A549 (cell line): ENCODE measurements at regions not wholly inside any gene's neighbourhood (a gene's known extent, or its start where the extent isn't known, plus 50 kb on each side); places are given as distances from the start of the nearest gene placed in this dataset.
A peak's percentile ranks its signal among the peaks of the same experiment; 100 is the strongest.

ENCODE experiments used
- ATAC-seq, 2 experiments: fragments of 200-7000 bp in 1 of 2; fragments of >200 bp in 1 of 2; cut with Nextera tagmentation in 1 of 2; cut with Tn5 transposase in 1 of 2; 3 replicates each; pipeline versions ENCODE4 v1.8.0 to v1.9.1; 2018 to 2020; ENCODE audit warnings: mild to moderate bottlenecking in 1 of 2, moderate library complexity in 1 of 2
- CTCF ChIA-PET: fragments of 300-600 bp; sonication (Branson Sonifier 250); formaldehyde crosslinking; extraction: SDS; loops from one replicate; lab custom pipeline; 2021; ENCODE audit warnings: antibody characterized with exemption, inconsistent platforms; lab: Yijun Ruan, JAX
- POLR2A ChIA-PET: fragments of 350-600 bp; formaldehyde crosslinking; extraction: SDS; loops from one replicate; lab custom pipeline; 2021; ENCODE audit warnings: antibody characterized with exemption, inconsistent platforms; lab: Yijun Ruan, JAX
- DNase-seq, 2 experiments: peaks; one replicate each; pipeline versions ENCODE4 v3.0.0 to v3.0.0-alpha.2; 2011 to 2016; ENCODE audit warnings: low read depth in 1 of 2, low spot score in 1 of 2
- FAIRE-seq: peaks from 2 replicates; lab custom pipeline; 2011; peaks lifted over from hg19 to GRCh38; lab: Jason Lieb, UNC
- H3K27ac ChIP-seq, 2 experiments: fragments of >200 bp; sonication (Bioruptor Twin); formaldehyde crosslinking; 3 replicates each; pipeline ENCODE4 v1.5.1; 2016 to 2017
- H3K4me1 ChIP-seq: fragments of >200 bp; sonication (Bioruptor Twin); formaldehyde crosslinking; 3 replicates; pipeline ENCODE4 v1.6.1; 2016
- H3K4me2 ChIP-seq: fragments of >200 bp; sonication (Bioruptor Twin); formaldehyde crosslinking; 3 replicates; pipeline ENCODE4 v1.6.1; 2016
- H3K4me3 ChIP-seq: fragments of >200 bp; sonication (Bioruptor Twin); formaldehyde crosslinking; 3 replicates; pipeline ENCODE4 v1.5.1; 2016
- H3K9me3 ChIP-seq: fragments of >200 bp; sonication (Bioruptor Twin); formaldehyde crosslinking; 3 replicates; pipeline ENCODE4 v1.6.1; 2016
- BCL3 ChIP-seq: fragments of >200 bp; sonication (Bioruptor Twin); formaldehyde crosslinking; IDR thresholded peaks from 3 replicates; pipeline ENCODE4 v1.6.1; 2016
- CBX8 ChIP-seq: fragments of 200-600 bp; sonication (generic); IDR thresholded peaks from 2 replicates; pipeline ENCODE4 v1.6.1; 2016
- CEBPB ChIP-seq, 2 experiments: fragments of >200 bp in 1 of 2; sonication (Bioruptor Twin) in 1 of 2; formaldehyde crosslinking in 1 of 2; IDR thresholded peaks; 2 replicates each; pipeline ENCODE4 v1.6.1; 2012 to 2016
- CHD2 ChIP-seq: fragments of 150-350 bp; IDR thresholded peaks from 2 replicates; pipeline ENCODE4 v1.6.1; 2014; ENCODE audit warnings: low read length; ENCODE audit not compliant: partially characterized antibody
- EHMT2 ChIP-seq: fragments of 200-600 bp; sonication (generic); IDR thresholded peaks from 2 replicates; pipeline ENCODE4 v1.6.1; 2016; ENCODE audit warnings: antibody characterized with exemption, low read depth, mild to moderate bottlenecking, moderate library complexity
- HDAC2 ChIP-seq: fragments of 200-600 bp; sonication (generic); IDR thresholded peaks from 2 replicates; pipeline ENCODE4 v1.6.1; 2016
- HES2 ChIP-seq: fragments of >200 bp; sonication (Bioruptor Twin); formaldehyde crosslinking; IDR thresholded peaks from 2 replicates; pipeline ENCODE4 v1.6.1; 2016
- HMGXB4 ChIP-seq: fragments of 250-450 bp; sonication (Bioruptor Pico); IDR thresholded peaks from 2 replicates; pipeline ENCODE4 v1.5.0; 2021; ENCODE audit warnings: mild to moderate bottlenecking, moderate library complexity, borderline replicate concordance
- HOXB5 ChIP-seq: fragments of 250-450 bp; sonication (Bioruptor Pico); IDR thresholded peaks from 2 replicates; pipeline ENCODE4 v1.5.0; 2020; ENCODE audit warnings: mild to moderate bottlenecking, moderate library complexity
- JUN ChIP-seq, 2 experiments: fragments of >200 bp; sonication (Bioruptor Twin); formaldehyde crosslinking; IDR thresholded peaks; 2 replicates in 1 of 2; 3 replicates in 1 of 2; pipeline ENCODE4 v1.6.1; 2016 to 2017
- MAZ ChIP-seq: fragments of 150-350 bp; IDR thresholded peaks from 2 replicates; pipeline ENCODE4 v1.6.1; 2014; ENCODE audit warnings: antibody characterized with exemption, low read depth, low read length, borderline replicate concordance
- NPAS2 ChIP-seq: fragments of 250-450 bp; sonication (Bioruptor Pico); IDR thresholded peaks from 2 replicates; pipeline ENCODE4 v1.8.0; 2022; ENCODE audit warnings: mild to moderate bottlenecking, moderate library complexity, borderline replicate concordance
- NR3C1 ChIP-seq: fragments of >200 bp; sonication (Bioruptor Twin); formaldehyde crosslinking; IDR thresholded peaks from 3 replicates; pipeline ENCODE4 v1.6.1; 2017
- POLR2AphosphoS2 ChIP-seq: conservative IDR thresholded peaks from 2 replicates; pipeline ENCODE4 v1.6.1; 2012; ENCODE audit warnings: low read length, improper control_type of control experiment, inconsistent platforms
- RCOR1 ChIP-seq: fragments of 150-350 bp; IDR thresholded peaks from 2 replicates; pipeline ENCODE4 v1.6.1; 2014; ENCODE audit warnings: antibody characterized with exemption, low read length, low read depth
- REST ChIP-seq: fragments of 200-600 bp; sonication (generic); IDR thresholded peaks from 2 replicates; pipeline ENCODE4 v1.6.1; 2016; ENCODE audit warnings: antibody characterized with exemption, mild to moderate bottlenecking, moderate library complexity
- RNF2 ChIP-seq: fragments of 200-600 bp; sonication (generic); IDR thresholded peaks from 2 replicates; pipeline ENCODE4 v1.6.1; 2016; ENCODE audit warnings: low read depth, mild to moderate bottlenecking, antibody characterized with exemption, moderate library complexity, borderline replicate concordance
- SMC3 ChIP-seq: fragments of >200 bp; sonication (Bioruptor Twin); formaldehyde crosslinking; IDR thresholded peaks from 3 replicates; pipeline ENCODE4 v1.6.1; 2018; ENCODE audit warnings: inconsistent platforms
- TFCP2L1 ChIP-seq: fragments of 250-450 bp; sonication (Bioruptor Pico); IDR thresholded peaks from 2 replicates; pipeline ENCODE4 v1.5.0; 2021; ENCODE audit warnings: mild to moderate bottlenecking
- USF2 ChIP-seq: fragments of 450-650 bp; IDR thresholded peaks from 2 replicates; pipeline ENCODE4 v1.6.1; 2014; ENCODE audit warnings: antibody characterized with exemption
- ZNF302 ChIP-seq: fragments of 250-450 bp; sonication (Bioruptor Pico); IDR thresholded peaks from 2 replicates; pipeline ENCODE4 v1.9.0; 2021; ENCODE audit warnings: inconsistent platforms, mild to moderate bottlenecking, moderate library complexity
- WGBS: methylation state at CpG from one replicate; pipeline ENCODE4 v1.1.6; 2017; ENCODE audit errors: missing lambda C conversion rate; 5-methylcytosine and 5-hydroxymethylcytosine counted together

DNA sequence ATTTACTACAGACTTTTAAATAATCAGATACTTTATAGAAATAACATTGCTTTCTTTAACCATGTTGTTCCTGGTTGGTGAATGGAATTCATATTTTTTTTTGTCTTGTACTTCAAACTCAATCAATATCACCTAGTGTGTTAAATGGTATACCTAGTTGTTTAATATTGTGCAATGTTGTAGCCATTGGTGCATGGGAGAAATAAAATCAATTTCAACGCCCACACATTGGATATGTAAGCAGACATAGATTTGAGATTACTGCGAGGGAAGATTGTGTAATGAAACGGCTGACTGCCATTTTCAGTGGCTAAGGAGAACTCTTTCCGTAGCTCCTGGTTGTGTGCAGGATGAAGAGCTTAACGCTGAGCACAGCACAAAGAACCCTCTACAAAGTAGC is 626.1 kb downstream of the TMEM182 start:
- POLR2A ChIA-PET: no interaction called here
- CTCF ChIA-PET: no interaction called here
- ATAC-seq (no peak), FAIRE-seq (no peak), DNase-seq (no peak)
- no peaks in the 10 kb centered on the region for H3K4me1 ChIP-seq
- H3K9me3 ChIP-seq: no peaks in the 10 kb centered on the region
- no peak for TF ChIP-seq RCOR1
- no peak for TF ChIP-seq TFCP2L1 (CRISPR knock-in tag)
- TF ChIP-seq POLR2AphosphoS2: no peak
- TF ChIP-seq HOXB5: no peak
- no peak for TF ChIP-seq USF2
- no peak for TF ChIP-seq NR3C1
- TF ChIP-seq ZNF302 (CRISPR knock-in tag): no peak
- no peak for TF ChIP-seq JUN (IDR thresholded peaks at IDR 0.05)
- TF ChIP-seq REST: no peak
- TF ChIP-seq CEBPB (IDR thresholded peaks at IDR 0.05): no peak
- TF ChIP-seq BCL3: no peak
- TF ChIP-seq SMC3: no peak
- H3K4me2 ChIP-seq: no peak overlapping the region
- H3K4me3 ChIP-seq: no peak overlapping the region
- H3K27ac ChIP-seq: no peak overlapping the region
- WGBS: 29% methylated on average over 5 of the region's 5 CpGs

DNA sequence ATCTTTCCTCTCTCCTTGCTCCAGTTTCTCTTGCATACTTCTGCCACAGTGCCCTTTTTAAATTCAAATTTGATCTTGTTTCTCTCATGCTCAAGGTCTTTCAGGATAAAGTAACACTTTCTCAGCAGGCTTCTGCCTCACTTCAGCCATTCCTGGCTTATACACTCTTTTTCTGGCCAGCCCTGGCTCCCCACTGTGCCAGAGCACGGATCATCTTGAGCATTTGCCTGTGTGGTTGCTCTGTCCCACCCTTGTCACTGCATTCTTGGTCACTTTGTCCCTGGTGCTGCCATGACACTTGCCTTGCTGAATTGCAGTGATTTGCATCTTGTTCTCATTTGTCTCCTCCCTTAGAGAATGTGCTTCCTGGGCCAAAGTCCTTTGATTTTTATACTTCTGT is 634.3 kb downstream of the TMEM182 start:
- H3K9me3 ChIP-seq: no peaks in the 10 kb centered on the region
- H3K4me3 ChIP-seq: no peak overlapping the region
- WGBS: 0% methylated on average over 1 of the region's 1 CpG
- H3K27ac ChIP-seq: no peak overlapping the region
- H3K4me1 ChIP-seq: no peaks in the 10 kb centered on the region
- ChIA-PET POLR2A (no interaction called here), CTCF (interaction anchor here (0.6 kb wide), 1 partner anchor 1114 kb away, joined by 3 read pairs; no protein-coding TSS in a partner anchor)
- ATAC-seq: no peak
- DNase-seq: no peak
- no peak overlapping the region for H3K4me2 ChIP-seq
- TF ChIP-seq HES2 (no peak), JUN (IDR thresholded peaks at IDR 0.05) (no peak), CBX8 (no peak), TFCP2L1 (CRISPR knock-in tag) (no peak), CHD2 (no peak), EHMT2 (no peak), RNF2 (no peak), RCOR1 (no peak), MAZ (no peak)
- FAIRE-seq: no peak

DNA sequence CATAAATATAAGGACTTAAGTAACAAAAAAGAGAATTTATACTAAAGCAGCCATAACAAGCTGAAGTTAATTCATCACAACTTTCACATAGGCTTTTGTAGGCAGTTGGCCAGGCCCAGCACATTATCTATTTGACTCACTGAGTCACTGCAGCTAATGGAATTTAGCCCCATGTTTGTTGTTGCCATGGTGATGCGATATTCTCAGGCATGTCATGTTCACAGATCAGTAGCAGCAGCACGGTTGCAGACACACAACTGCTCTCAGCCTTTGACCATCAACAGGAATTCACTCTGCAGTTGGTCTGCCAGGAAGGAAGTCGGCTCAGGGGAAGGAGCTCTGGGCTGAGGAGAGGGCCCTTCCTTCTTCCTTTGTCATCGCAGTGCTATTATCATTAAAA is 639.8 kb downstream of the TMEM182 start:
- POLR2A ChIA-PET: no interaction called here
- CTCF ChIA-PET: no interaction called here
- peak in 1 of 2 experiments; percentile 38 for DNase-seq
- FAIRE-seq: no peak
- no peaks in the 10 kb centered on the region for H3K9me3 ChIP-seq
- TF ChIP-seq RNF2 (no peak), NPAS2 (CRISPR knock-in tag) (no peak), USF2 (no peak), BCL3 (no peak), JUN (IDR thresholded peaks at IDR 0.05) (no peak), HDAC2 (no peak), HMGXB4 (no peak), HOXB5 (no peak)
- no peak overlapping the region for H3K4me3 ChIP-seq
- H3K4me1 ChIP-seq: no peaks in the 10 kb centered on the region
- no peak overlapping the region for H3K27ac ChIP-seq
- no peak overlapping the region for H3K4me2 ChIP-seq
- 16% methylated on average over 4 of the region's 4 CpGs for whole genome bisulfite sequencing
- no peak; a peak in 1 of 6 replicates for ATAC-seq
